Mesenchymal stem cell (in vitro differentiated cells and primary cell): ENCODE measurements at regions not wholly inside any gene's neighbourhood (a gene's known extent, or its start where the extent isn't known, plus 50 kb on each side); places are given as distances from the start of the nearest gene placed in this dataset.
"Not testable (repeated sequence)": the region's sequence is repeated elsewhere in the genome, so short reads cannot be mapped to it uniquely, and the experiment has no call there.

Experiments used
- DNase-seq: peaks from one replicate; pipeline ENCODE4 v3.0.0-alpha.2; 2013
- H2AFZ ChIP-seq: one replicate; pipeline ENCODE4 v1.6.1; 2013; ENCODE audit warnings: low read depth, mild to moderate bottlenecking, control low read depth, inconsistent platforms, low read length, moderate library complexity
- H2AK5ac ChIP-seq: 2 replicates; pipeline ENCODE4 v1.6.1; 2013; ENCODE audit warnings: low read length, moderate library complexity, mild to moderate bottlenecking, inconsistent platforms; ENCODE audit not compliant: severe bottlenecking
- H2BK120ac ChIP-seq: one replicate; pipeline ENCODE4 v1.6.1; 2013; ENCODE audit warnings: low read depth, mild to moderate bottlenecking, inconsistent platforms, low read length, moderate library complexity
- H2BK12ac ChIP-seq, 2 experiments: one replicate each; pipeline ENCODE4 v1.6.1; 2013; ENCODE audit warnings: inconsistent platforms in 2 of 2, low read length in 2 of 2, mild to moderate bottlenecking in 2 of 2, moderate library complexity in 2 of 2, control low read depth in 1 of 2
- H2BK15ac ChIP-seq: one replicate; pipeline ENCODE4 v1.6.1; 2013; ENCODE audit warnings: mild to moderate bottlenecking, low read depth, inconsistent platforms; ENCODE audit not compliant: poor library complexity, severe bottlenecking
- H2BK5ac ChIP-seq: 2 replicates; pipeline ENCODE4 v1.6.1; 2013; ENCODE audit warnings: low read depth, mild to moderate bottlenecking, low read length, control low read depth, inconsistent platforms; ENCODE audit not compliant: poor library complexity, severe bottlenecking
- H3K14ac ChIP-seq, 2 experiments: one replicate each; pipeline ENCODE4 v1.6.1; 2013; ENCODE audit warnings: inconsistent platforms in 2 of 2, low read length in 2 of 2, control low read depth in 1 of 2, mild to moderate bottlenecking in 1 of 2, moderate library complexity in 1 of 2
- H3K18ac ChIP-seq, 2 experiments: one replicate each; pipeline ENCODE4 v1.6.1; 2013; ENCODE audit warnings: inconsistent platforms in 2 of 2, low read length in 2 of 2, control low read depth in 1 of 2, low read depth in 1 of 2, mild to moderate bottlenecking in 1 of 2
- H3K23ac ChIP-seq, 2 experiments: one replicate each; pipeline ENCODE4 v1.6.1; 2013; ENCODE audit warnings: inconsistent platforms in 2 of 2, low read length in 2 of 2, mild to moderate bottlenecking in 2 of 2, moderate library complexity in 2 of 2, control low read depth in 1 of 2
- H3K27ac ChIP-seq: 2 replicates; pipeline ENCODE4 v1.5.1; 2013; ENCODE audit warnings: mild to moderate bottlenecking, moderate library complexity, low read length, control low read depth, inconsistent platforms; ENCODE audit not compliant: poor library complexity, severe bottlenecking
- H3K27me3 ChIP-seq, 2 experiments: 2 replicates each; pipeline versions ENCODE4 v1.6.1 to v1.7.0; 2013; ENCODE audit warnings: low read length in 2 of 2, mild to moderate bottlenecking in 2 of 2, moderate library complexity in 2 of 2, control low read depth in 1 of 2, inconsistent platforms in 1 of 2; ENCODE audit not compliant: control insufficient read depth in 1 of 2, insufficient read depth in 1 of 2
- H3K36me3 ChIP-seq, 2 experiments: 2 replicates each; pipeline versions ENCODE4 v1.6.1 to v1.7.0; 2013; ENCODE audit warnings: low read length in 2 of 2, control low read depth in 1 of 2, inconsistent platforms in 1 of 2, low read depth in 1 of 2, mild to moderate bottlenecking in 1 of 2; ENCODE audit not compliant: insufficient read depth in 2 of 2, control insufficient read depth in 1 of 2
- H3K4ac ChIP-seq, 2 experiments: one replicate each; pipeline ENCODE4 v1.6.1; 2013; ENCODE audit warnings: inconsistent platforms in 2 of 2, low read length in 2 of 2, mild to moderate bottlenecking in 2 of 2, moderate library complexity in 2 of 2, control low read depth in 1 of 2, low read depth in 1 of 2
- H3K4me1 ChIP-seq: 2 replicates; pipeline ENCODE4 v1.6.1; 2013; ENCODE audit warnings: low read depth, low read length, control low read depth; ENCODE audit not compliant: control insufficient read depth, insufficient read depth
- H3K4me2 ChIP-seq: 2 replicates; pipeline ENCODE4 v1.6.1; 2013; ENCODE audit warnings: low read length, mild to moderate bottlenecking, inconsistent platforms; ENCODE audit not compliant: poor library complexity, severe bottlenecking
- H3K4me3 ChIP-seq, 2 experiments: 2 replicates each; pipeline versions ENCODE4 v1.5.1 to v1.7.0; 2013; ENCODE audit warnings: low read length in 2 of 2, mild to moderate bottlenecking in 2 of 2, control low read depth in 1 of 2, low read depth in 1 of 2; ENCODE audit not compliant: insufficient read depth in 1 of 2
- H3K79me1 ChIP-seq: replicated peaks from 2 replicates; pipeline ENCODE4 v1.6.1; 2013; ENCODE audit warnings: mild to moderate bottlenecking, control low read depth, low read length, inconsistent platforms; ENCODE audit not compliant: poor library complexity, severe bottlenecking
- H3K9ac ChIP-seq: 2 replicates; pipeline ENCODE4 v1.7.0; 2013; ENCODE audit warnings: mild to moderate bottlenecking, low read length, moderate library complexity
- H3K9me3 ChIP-seq: 2 replicates; pipeline ENCODE4 v1.7.0; 2013; ENCODE audit warnings: mild to moderate bottlenecking, low read length; ENCODE audit not compliant: control insufficient read depth
- H4K8ac ChIP-seq: one replicate; pipeline ENCODE4 v1.6.1; 2013; ENCODE audit warnings: inconsistent platforms, mild to moderate bottlenecking, low read length, moderate library complexity
- H4K91ac ChIP-seq: one replicate; pipeline ENCODE4 v1.6.1; 2013; ENCODE audit warnings: mild to moderate bottlenecking, low read length, inconsistent platforms
- WGBS: methylation state at CpG from one replicate; pipeline ENCODE4 v1.1.7; 2013; ENCODE audit warnings: mixed read lengths; 5-methylcytosine and 5-hydroxymethylcytosine counted together

DNA sequence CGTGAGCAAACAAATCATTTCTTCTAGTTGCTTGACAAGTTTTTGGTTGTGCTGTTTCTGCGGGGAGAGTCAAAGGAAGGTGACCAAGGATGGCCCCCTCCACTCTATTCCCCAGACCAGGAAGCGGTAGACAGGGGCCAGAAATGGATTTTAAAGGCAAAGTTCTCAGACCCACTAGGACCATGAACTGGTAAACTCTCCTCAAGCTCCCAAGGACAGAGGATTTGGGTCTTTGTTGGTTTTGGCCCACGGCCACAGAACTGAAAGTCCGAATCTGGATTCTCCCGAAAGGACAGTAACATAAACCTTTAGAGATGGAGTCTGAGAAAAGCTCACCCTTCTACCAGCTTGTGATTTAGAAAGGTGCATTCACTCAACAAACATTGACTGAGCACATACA is 85.9 kb upstream of the C2CD4B start:
- Histone ChIP-seq H3K4me2 (no peak overlapping the region), H3K27ac (no peak overlapping the region), H2BK12ac (no peak overlapping the region), H3K36me3 (no peaks in the 10 kb centered on the region), H3K18ac (no peak overlapping the region), H2AFZ (no peak overlapping the region), H3K23ac (no peak overlapping the region), H2BK120ac (no peak overlapping the region), H2AK5ac (no peak overlapping the region), H3K9me3 (no peaks in the 10 kb centered on the region), H4K91ac (no peak overlapping the region), H3K4me1 (peaks cover 4% of the 10 kb centered on the region), H2BK15ac (no peak overlapping the region), H3K14ac (no peak overlapping the region), H4K8ac (no peak overlapping the region), H2BK5ac (no peak overlapping the region), H3K27me3 (peaks cover 25 to 54% of the 10 kb centered on the region in 2 experiments), H3K4ac (no peak overlapping the region), H3K79me1 (no peaks in the 10 kb centered on the region), H3K9ac (no peak overlapping the region), H3K4me3 (no peak overlapping the region)
- DNase-seq = no peak
- whole genome bisulfite sequencing = 95% methylated on average over 6 of the region's 6 CpGs

DNA sequence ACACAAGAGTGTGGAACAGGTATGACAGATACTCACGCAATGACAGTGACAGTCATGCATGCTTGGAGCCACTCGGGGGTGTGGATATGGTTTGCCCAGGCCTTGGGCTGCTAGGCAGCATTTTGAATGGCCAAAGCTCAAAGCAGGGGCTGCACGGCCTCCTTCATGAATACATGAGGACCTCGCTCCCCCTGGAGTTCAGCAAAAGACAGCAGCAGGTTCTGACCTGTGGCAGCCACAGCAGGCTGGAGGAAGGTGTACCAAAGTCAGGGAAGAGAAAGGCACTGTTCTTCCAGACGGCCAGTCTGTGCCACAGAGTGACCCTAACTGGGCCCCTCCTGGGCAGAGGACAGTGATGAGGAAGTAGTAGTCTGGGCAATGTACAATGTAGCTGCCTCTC is 88.2 kb upstream of the C2CD4B start:
- no peak overlapping the region for H3K27ac ChIP-seq
- no peak overlapping the region for H3K4ac ChIP-seq
- H2BK120ac ChIP-seq = no peak overlapping the region
- H3K18ac ChIP-seq = no peak overlapping the region
- H3K4me1 ChIP-seq = peaks cover 3% of the 10 kb centered on the region
- no peak overlapping the region for H3K23ac ChIP-seq
- H4K8ac ChIP-seq = no peak overlapping the region
- no peak overlapping the region for H2AFZ ChIP-seq
- no peak overlapping the region for H3K14ac ChIP-seq
- no peak overlapping the region for H3K4me3 ChIP-seq
- H3K4me2 ChIP-seq = no peak overlapping the region
- H3K36me3 ChIP-seq = no peaks in the 10 kb centered on the region
- H3K9me3 ChIP-seq = peaks cover 3% of the 10 kb centered on the region
- no peak overlapping the region for H2BK12ac ChIP-seq
- 71% methylated on average over 5 of the region's 5 CpGs for WGBS
- H3K27me3 ChIP-seq = peaks cover 25 to 42% of the 10 kb centered on the region in 2 experiments
- H2BK15ac ChIP-seq = no peak overlapping the region
- H3K79me1 ChIP-seq = no peaks in the 10 kb centered on the region
- H4K91ac ChIP-seq = no peak overlapping the region
- no peak overlapping the region for H2BK5ac ChIP-seq
- H3K9ac ChIP-seq = no peak overlapping the region
- no peak overlapping the region for H2AK5ac ChIP-seq
- no peak for DNase-seq

DNA sequence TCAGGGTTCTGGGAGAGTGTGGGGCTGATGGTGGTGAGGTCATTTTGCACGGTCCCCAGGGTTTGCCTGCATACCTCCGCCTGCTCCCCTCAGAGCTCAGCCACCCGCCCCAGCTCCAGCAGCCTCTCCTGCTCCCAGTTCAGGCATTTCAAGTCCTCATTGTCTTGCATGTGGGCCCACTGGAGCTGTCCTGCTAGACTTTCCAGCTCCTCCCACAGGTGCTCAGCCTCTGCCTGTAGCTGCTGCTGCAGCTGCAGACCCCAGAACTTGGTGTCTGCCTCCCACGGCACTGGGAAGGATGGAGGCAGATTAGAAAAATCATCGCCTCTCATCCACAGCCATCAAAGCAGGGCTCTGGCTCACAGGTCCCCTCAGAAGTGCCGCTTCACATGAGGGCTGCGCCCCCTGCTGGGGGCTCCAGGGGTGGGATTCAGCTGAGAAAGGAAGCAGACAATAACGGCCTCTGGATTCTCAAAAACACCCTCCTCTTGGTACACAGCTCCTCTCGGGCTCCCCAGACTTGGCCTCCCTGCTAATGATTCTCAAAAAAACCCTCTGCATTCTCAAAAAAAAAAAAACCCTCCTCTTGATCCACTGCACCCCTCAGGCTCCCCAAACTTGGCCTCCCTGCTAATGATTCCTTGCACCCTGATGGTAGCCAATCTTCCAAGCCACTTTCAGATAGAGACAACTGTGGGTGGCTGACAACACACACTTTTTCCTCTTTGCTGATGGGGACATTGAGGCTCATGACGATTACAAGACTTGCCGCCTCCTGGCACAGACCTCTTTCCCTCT is 89.3 kb upstream of the C2CD4B start:
- H3K79me1 ChIP-seq = no peaks in the 10 kb centered on the region
- no peak overlapping the region for H4K91ac ChIP-seq
- no peak overlapping the region for H3K4me2 ChIP-seq
- no peak overlapping the region for H2BK15ac ChIP-seq
- no peak overlapping the region for H2BK5ac ChIP-seq
- H2BK120ac ChIP-seq = no peak overlapping the region
- H3K9ac ChIP-seq = no peak overlapping the region
- no peak overlapping the region for H3K27ac ChIP-seq
- no peaks in the 10 kb centered on the region for H3K4me1 ChIP-seq
- DNase-seq = peak; percentile 39
- H2BK12ac ChIP-seq = no peak overlapping the region
- no peak overlapping the region for H3K14ac ChIP-seq
- no peak overlapping the region for H4K8ac ChIP-seq
- H3K36me3 ChIP-seq = no peaks in the 10 kb centered on the region
- WGBS = 55% methylated on average over 9 of the region's 11 CpGs
- no peak overlapping the region for H2AFZ ChIP-seq
- no peak overlapping the region for H3K4ac ChIP-seq
- H2AK5ac ChIP-seq = no peak overlapping the region
- no peak overlapping the region for H3K18ac ChIP-seq
- H3K4me3 ChIP-seq = no peak overlapping the region
- no peak overlapping the region for H3K23ac ChIP-seq
- H3K27me3 ChIP-seq = peaks cover 25 to 35% of the 10 kb centered on the region in 2 experiments
- H3K9me3 ChIP-seq = peaks cover 11% of the 10 kb centered on the region

DNA sequence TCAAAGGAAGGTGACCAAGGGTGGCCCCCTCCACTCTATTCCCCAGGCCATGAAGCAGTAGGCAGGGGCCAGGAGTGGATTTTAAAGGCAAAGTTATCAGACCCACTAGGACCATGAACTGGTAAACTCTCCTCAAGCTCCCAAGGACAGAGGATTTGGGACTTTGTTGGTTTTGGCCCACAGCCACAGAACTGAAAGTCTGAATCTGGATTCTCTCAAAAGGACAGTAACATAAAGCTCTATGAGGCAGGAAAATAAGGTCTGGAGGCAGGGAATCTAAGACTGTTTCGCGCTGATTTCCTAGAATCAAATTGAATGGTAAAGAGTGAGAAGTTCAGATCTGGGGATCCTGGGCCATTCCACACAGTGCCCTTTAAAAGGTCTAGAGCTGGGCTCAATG is 91.3 kb upstream of the C2CD4B start:
- H3K79me1 ChIP-seq, H3K9ac ChIP-seq, H2BK120ac ChIP-seq, H2AK5ac ChIP-seq, H2AFZ ChIP-seq, H3K36me3 ChIP-seq, H3K4me2 ChIP-seq, H3K4me1 ChIP-seq, DNase-seq, H2BK12ac ChIP-seq, H3K4ac ChIP-seq, H2BK5ac ChIP-seq, H3K4me3 ChIP-seq, H4K8ac ChIP-seq, H3K27ac ChIP-seq, H3K23ac ChIP-seq, H4K91ac ChIP-seq, H2BK15ac ChIP-seq, H3K14ac ChIP-seq, H3K18ac ChIP-seq: not testable (repeated sequence)
- Histone ChIP-seq H3K27me3 (peaks cover 25 to 29% of the 10 kb centered on the region in 2 experiments), H3K9me3 (peaks cover 28% of the 10 kb centered on the region)
- 96% methylated on average over 2 of the region's 2 CpGs for WGBS
